IPS DF 6.9 (cell line): ENCODE measurements at regions not wholly inside any gene's neighbourhood (a gene's known extent, or its start where the extent isn't known, plus 50 kb on each side); places are given as distances from the start of the nearest gene placed in this dataset.

Experiments
- DNase-seq: peaks from one replicate; pipeline ENCODE4 v3.0.0-alpha.2; 2013; ENCODE audit warnings: low read depth, low spot score
- H3K27ac ChIP-seq: one replicate; pipeline ENCODE4 v1.5.1; 2013; ENCODE audit warnings: low read length, control low read depth
- H3K27me3 ChIP-seq: 2 replicates; pipeline ENCODE4 v1.6.1; 2013; ENCODE audit warnings: mild to moderate bottlenecking, low read length; ENCODE audit not compliant: control insufficient read depth, insufficient read depth
- H3K36me3 ChIP-seq: 2 replicates; pipeline ENCODE4 v1.6.1; 2013; ENCODE audit warnings: low read length; ENCODE audit not compliant: control insufficient read depth, insufficient read depth
- H3K4me1 ChIP-seq: 2 replicates; pipeline ENCODE4 v1.6.1; 2013; ENCODE audit warnings: low read length; ENCODE audit not compliant: control insufficient read depth, insufficient read depth
- H3K4me3 ChIP-seq: 2 replicates; pipeline ENCODE4 v1.5.1; 2013; ENCODE audit warnings: mild to moderate bottlenecking, low read length
- H3K9me3 ChIP-seq: 2 replicates; pipeline ENCODE4 v1.6.1; 2013; ENCODE audit warnings: low read length, inconsistent platforms; ENCODE audit not compliant: control insufficient read depth, insufficient read depth
- WGBS: extraction: QIAGEN DNeasy Blood & Tissue Kit; methylation state at CpG from one replicate; pipeline ENCODE4 v1.1.7; 2013; ENCODE audit warnings: mixed read lengths, missing lambda C conversion rate; ENCODE audit not compliant: insufficient read length, insufficient coverage; 5-methylcytosine and 5-hydroxymethylcytosine counted together

- no peaks in the 10 kb centered on the region for H3K27me3 ChIP-seq
- H3K4me3 ChIP-seq: no peak overlapping the region
- DNase-seq: no peak
- no CpG with 5 or more reads among the region's 1 CpG for WGBS
- no peaks in the 10 kb centered on the region for H3K36me3 ChIP-seq
- H3K27ac ChIP-seq: no peak overlapping the region
- no peaks in the 10 kb centered on the region for H3K4me1 ChIP-seq
- no peaks in the 10 kb centered on the region for H3K9me3 ChIP-seq
Observed at GRCh38 chr4:163077680-163078079, 89.0 kb downstream of the NAF1 start.

GRCh38 chr4:163072222-163072621 lies 94.5 kb downstream of the NAF1 start:
- Histone ChIP-seq H3K4me1 (no peaks in the 10 kb centered on the region), H3K36me3 (no peaks in the 10 kb centered on the region), H3K27me3 (no peaks in the 10 kb centered on the region), H3K4me3 (no peak overlapping the region), H3K27ac (no peak overlapping the region), H3K9me3 (no peaks in the 10 kb centered on the region)
- 100% methylated on average over 3 of the region's 4 CpGs for WGBS
- DNase-seq: no peak

- H3K36me3 ChIP-seq: no peaks in the 10 kb centered on the region
Observed at GRCh38 chr4:163071308-163071707, 95.4 kb downstream of the NAF1 start.

GRCh38 chr4:163070023-163070422 lies 96.7 kb downstream of the NAF1 start:
- H3K4me1 ChIP-seq: no peaks in the 10 kb centered on the region
- H3K4me3 ChIP-seq: no peak overlapping the region
- no peaks in the 10 kb centered on the region for H3K36me3 ChIP-seq
- H3K27me3 ChIP-seq: no peaks in the 10 kb centered on the region
- no peaks in the 10 kb centered on the region for H3K9me3 ChIP-seq
- no CpG with 5 or more reads among the region's 2 CpGs for WGBS
- H3K27ac ChIP-seq: no peak overlapping the region
- no peak for DNase-seq

More at GRCh38 chr4:163071308-163071707, 95.4 kb downstream of the NAF1 start:
- Histone ChIP-seq H3K4me1 (no peaks in the 10 kb centered on the region), H3K4me3 (no peak overlapping the region), H3K27ac (no peak overlapping the region), H3K9me3 (no peaks in the 10 kb centered on the region), H3K27me3 (no peaks in the 10 kb centered on the region)
- DNase-seq: no peak

- no peak for DNase-seq
- Histone ChIP-seq H3K27ac (no peak overlapping the region), H3K27me3 (no peaks in the 10 kb centered on the region), H3K36me3 (no peaks in the 10 kb centered on the region), H3K9me3 (no peaks in the 10 kb centered on the region), H3K4me1 (no peaks in the 10 kb centered on the region), H3K4me3 (no peak overlapping the region)
- WGBS: no CpG with 5 or more reads among the region's 3 CpGs
Observed at GRCh38 chr4:163063891-163064290, 102.8 kb downstream of the NAF1 start.

- no peak overlapping the region for H3K4me3 ChIP-seq
- H3K27ac ChIP-seq: no peak overlapping the region
- H3K4me1 ChIP-seq: no peaks in the 10 kb centered on the region
- no peak for DNase-seq
- WGBS: no CpG with 5 or more reads among the region's 3 CpGs
- no peaks in the 10 kb centered on the region for H3K36me3 ChIP-seq
- no peaks in the 10 kb centered on the region for H3K9me3 ChIP-seq
- no peaks in the 10 kb centered on the region for H3K27me3 ChIP-seq
Observed at GRCh38 chr4:163048447-163048846, 118.2 kb downstream of the NAF1 start.

GRCh38 chr4:163042306-163042705 lies 124.4 kb downstream of the NAF1 start:
- Histone ChIP-seq H3K9me3 (no peaks in the 10 kb centered on the region), H3K4me3 (no peak overlapping the region), H3K4me1 (peaks cover 1% of the 10 kb centered on the region; the same call in 1 of the 2 replicates), H3K36me3 (no peaks in the 10 kb centered on the region), H3K27ac (no peak overlapping the region), H3K27me3 (no peaks in the 10 kb centered on the region)
- no CpG with 5 or more reads among the region's 3 CpGs for WGBS
- DNase-seq: no peak

GRCh38 chr4:163017135-163017534 lies 149.6 kb downstream of the NAF1 start:
- H3K27me3 ChIP-seq: no peaks in the 10 kb centered on the region
- whole genome bisulfite sequencing: no CpG with 5 or more reads among the region's 1 CpG
- H3K9me3 ChIP-seq: no peaks in the 10 kb centered on the region
- H3K4me1 ChIP-seq: no peaks in the 10 kb centered on the region
- no peak for DNase-seq
- no peaks in the 10 kb centered on the region for H3K36me3 ChIP-seq
- H3K4me3 ChIP-seq: no peak overlapping the region
- H3K27ac ChIP-seq: no peak overlapping the region

GRCh38 chr4:163012816-163013215 lies 153.9 kb downstream of the NAF1 start:
- Histone ChIP-seq H3K27ac (no peak overlapping the region), H3K9me3 (no peaks in the 10 kb centered on the region), H3K27me3 (no peaks in the 10 kb centered on the region), H3K4me1 (no peaks in the 10 kb centered on the region), H3K36me3 (no peaks in the 10 kb centered on the region), H3K4me3 (no peak overlapping the region)
- no peak for DNase-seq
- WGBS: no CpG with 5 or more reads among the region's 4 CpGs

- Histone ChIP-seq H3K4me1 (no peaks in the 10 kb centered on the region), H3K4me3 (no peak overlapping the region), H3K36me3 (no peaks in the 10 kb centered on the region), H3K9me3 (no peaks in the 10 kb centered on the region), H3K27me3 (no peaks in the 10 kb centered on the region), H3K27ac (no peak overlapping the region)
- WGBS: no CpG with 5 or more reads among the region's 4 CpGs
- no peak for DNase-seq
Observed at GRCh38 chr4:163003979-163004378, 162.7 kb downstream of the NAF1 start.

- Histone ChIP-seq H3K9me3 (no peaks in the 10 kb centered on the region), H3K4me1 (peaks cover 3% of the 10 kb centered on the region; the same call in 1 of the 2 replicates), H3K36me3 (no peaks in the 10 kb centered on the region), H3K27me3 (no peaks in the 10 kb centered on the region), H3K27ac (no peak overlapping the region), H3K4me3 (no peak overlapping the region)
- DNase-seq: no peak
Observed at GRCh38 chr4:162988530-162988929, 178.2 kb downstream of the NAF1 start.
